Activated gamma-delta T cell treated with Interleukin-2 at 50 U/mL for 16 hours (primary cell): ENCODE measurements at regions not wholly inside any gene's neighbourhood (a gene's known extent, or its start where the extent isn't known, plus 50 kb on each side); places are given as distances from the start of the nearest gene placed in this dataset.
"Not testable (repeated sequence)": the region's sequence is repeated elsewhere in the genome, so short reads cannot be mapped to it uniquely, and the experiment has no call there.

Source experiments
- DNase-seq: peaks from one replicate; pipeline ENCODE4 v3.0.0-alpha.2; 2020

- DNase-seq, result no peak
Observed at GRCh38 chr21:28509031-28509430, 483.6 kb downstream of the LTN1 start.

GRCh38 chr21:28508126-28508525 lies 484.6 kb downstream of the LTN1 start:
- no peak for DNase-seq

- no peak for DNase-seq
Observed at GRCh38 chr21:28496517-28496916, 496.2 kb downstream of the LTN1 start.

GRCh38 chr21:28492127-28492526 lies 500.6 kb downstream of the LTN1 start:
- no peak for DNase-seq

GRCh38 chr21:28489821-28490350 lies 502.8 kb downstream of the LTN1 start:
- DNase-seq, result no peak

GRCh38 chr21:28489162-28489561 lies 503.5 kb downstream of the LTN1 start:
- DNase-seq, result no peak

- DNase-seq, result no peak
Observed at GRCh38 chr21:28487455-28488070, 505.1 kb downstream of the LTN1 start.

GRCh38 chr21:28485301-28486022 lies 507.2 kb downstream of the LTN1 start:
- no peak for DNase-seq

GRCh38 chr21:28483301-28484035 lies 509.2 kb downstream of the LTN1 start:
- no peak for DNase-seq

GRCh38 chr21:28482657-28483056 lies 510.0 kb downstream of the LTN1 start:
- DNase-seq, result no peak

- no peak for DNase-seq
Observed at GRCh38 chr21:28480470-28480869, 512.2 kb downstream of the LTN1 start.

- no peak for DNase-seq
Observed at GRCh38 chr21:28473530-28474220, 519.0 kb downstream of the LTN1 start.

- not testable (repeated sequence) for DNase-seq
Observed at GRCh38 chr21:28472543-28472942, 520.1 kb downstream of the LTN1 start.

- DNase-seq, result no peak
Observed at GRCh38 chr21:28464988-28465387, 527.7 kb downstream of the LTN1 start.

GRCh38 chr21:28464095-28464494 lies 528.6 kb downstream of the LTN1 start:
- DNase-seq, result no peak

GRCh38 chr21:28459193-28459592 lies 533.5 kb downstream of the LTN1 start:
- DNase-seq, result no peak

GRCh38 chr21:28458446-28458845 lies 534.2 kb downstream of the LTN1 start:
- no peak for DNase-seq

GRCh38 chr21:28455253-28455600 lies 537.5 kb downstream of the LTN1 start:
- DNase-seq, result no peak

GRCh38 chr21:28454564-28455252 lies 538.0 kb downstream of the LTN1 start:
- DNase-seq, result no peak

- no peak for DNase-seq
Observed at GRCh38 chr21:28447462-28447861, 545.2 kb downstream of the LTN1 start.

- DNase-seq, result no peak
Observed at GRCh38 chr21:28445141-28445830, 547.4 kb downstream of the LTN1 start.

GRCh38 chr21:28444557-28444956 lies 548.1 kb downstream of the LTN1 start:
- DNase-seq, result no peak
